H1 (cell line): ENCODE measurements at regions not wholly inside any gene's neighbourhood (a gene's known extent, or its start where the extent isn't known, plus 50 kb on each side); places are given as distances from the start of the nearest gene placed in this dataset.

Experiments
- CTCF ChIA-PET: fragments of 300-600 bp; sonication (Branson Sonifier 250); formaldehyde crosslinking; loops from one replicate; lab custom pipeline; 2021; ENCODE audit not compliant: partially characterized antibody; lab: Charles Lee
- POLR2A ChIA-PET: fragments of 300-600 bp; sonication (Branson Sonifier 250); formaldehyde crosslinking; loops from one replicate; lab custom pipeline; 2021; ENCODE audit warnings: inconsistent platforms; ENCODE audit not compliant: partially characterized antibody; lab: Charles Lee
- DNase-seq, 2 experiments: peaks; one replicate each; pipeline versions ENCODE4 v3.0.0 to v3.0.0-alpha.2; 2010 to 2022; ENCODE audit warnings: low spot score in 2 of 2, low read depth in 1 of 2, mixed read lengths in 1 of 2
- FAIRE-seq: peaks from 2 replicates; lab custom pipeline; 2011; peaks lifted over from hg19 to GRCh38; lab: Jason Lieb, UNC
- H2AFZ ChIP-seq: 2 replicates; pipeline ENCODE4 v1.8.1; 2012; ENCODE audit warnings: low read length, inconsistent platforms
- H2AK5ac ChIP-seq: 2 replicates; pipeline ENCODE4 v1.6.1; 2013; ENCODE audit warnings: low read depth, low read length
- H2BK120ac ChIP-seq: replicated peaks from 2 replicates; pipeline ENCODE3; 2013; ENCODE audit warnings: low read depth, low read length, inconsistent platforms
- H2BK12ac ChIP-seq: 2 replicates; pipeline ENCODE4 v1.6.1; 2013; ENCODE audit warnings: low read depth, low read length
- H2BK15ac ChIP-seq: 2 replicates; pipeline ENCODE4 v1.6.1; 2013; ENCODE audit warnings: low read length
- H2BK20ac ChIP-seq: 2 replicates; pipeline ENCODE4 v1.6.1; 2013; ENCODE audit warnings: low read length
- H2BK5ac ChIP-seq: 2 replicates; pipeline ENCODE4 v1.6.1; 2013; ENCODE audit warnings: low read depth, low read length
- H3K14ac ChIP-seq: 2 replicates; pipeline ENCODE4 v1.6.1; 2013; ENCODE audit warnings: inconsistent platforms; ENCODE audit not compliant: insufficient read length
- H3K18ac ChIP-seq: 2 replicates; pipeline ENCODE4 v1.6.1; 2013; ENCODE audit warnings: low read length; ENCODE audit errors: extremely low read depth
- H3K23ac ChIP-seq: 2 replicates; pipeline ENCODE4 v1.6.1; 2013; ENCODE audit warnings: inconsistent platforms; ENCODE audit not compliant: insufficient read length
- H3K23me2 ChIP-seq: 2 replicates; pipeline ENCODE4 v1.6.1; 2013; ENCODE audit warnings: low read depth, low read length
- H3K27ac ChIP-seq: 2 replicates; pipeline ENCODE4 v1.6.1; 2011; ENCODE audit warnings: low read depth, low read length, inconsistent platforms
- H3K27me3 ChIP-seq, 4 experiments: replicated peaks in 1 of 4; 1 replicate in 1 of 4; 2 replicates in 3 of 4; pipeline versions ENCODE4 v1.6.1 to v1.8.1; 2011 to 2013; ENCODE audit warnings: low read length in 3 of 4, mild to moderate bottlenecking in 3 of 4, inconsistent platforms in 2 of 4, mixed read lengths in 2 of 4, moderate library complexity in 1 of 4; ENCODE audit not compliant: control insufficient read depth in 3 of 4, insufficient read depth in 3 of 4; ENCODE audit errors: extremely low read depth in 1 of 4
- H3K36me3 ChIP-seq, 4 experiments: 2 replicates each; pipeline versions ENCODE4 v1.6.1 to v1.8.1; 2011 to 2013; ENCODE audit warnings: mild to moderate bottlenecking in 4 of 4, low read length in 3 of 4, moderate library complexity in 2 of 4, control low read depth in 1 of 4, inconsistent platforms in 1 of 4; ENCODE audit not compliant: insufficient read depth in 4 of 4, control insufficient read depth in 2 of 4
- H3K4ac ChIP-seq: replicated peaks from 2 replicates; pipeline ENCODE3; 2013; ENCODE audit warnings: low read length, low read depth, mixed read lengths, inconsistent platforms; ENCODE audit not compliant: insufficient read length
- H3K4me1 ChIP-seq, 4 experiments: replicated peaks in 1 of 4; 1 replicate in 1 of 4; 2 replicates in 3 of 4; pipeline versions ENCODE4 v1.6.1 to v1.8.1; 2011 to 2013; ENCODE audit warnings: low read length in 3 of 4, inconsistent platforms in 2 of 4, mixed read lengths in 1 of 4; ENCODE audit not compliant: insufficient read depth in 4 of 4, control insufficient read depth in 3 of 4
- H3K4me2 ChIP-seq, 2 experiments: 2 replicates each; pipeline versions ENCODE4 v1.6.1 to v1.8.1; 2011 to 2013; ENCODE audit warnings: low read depth in 2 of 2, low read length in 2 of 2, control low read depth in 1 of 2, inconsistent platforms in 1 of 2, mild to moderate bottlenecking in 1 of 2; ENCODE audit not compliant: insufficient read depth in 1 of 2
- H3K4me3 ChIP-seq, 4 experiments: fragments of 200-600, 300-600 bp in 1 of 4; sonication (generic), shearing (Covaris generic), sonication (Bioruptor Twin) in 1 of 4; 2 replicates each; pipeline versions ENCODE4 v1.5.1 to v1.8.1; 2011 to 2016; ENCODE audit warnings: low read length in 4 of 4, low read depth in 3 of 4, control low read depth in 2 of 4, inconsistent platforms in 2 of 4, mild to moderate bottlenecking in 2 of 4, mixed read lengths in 1 of 4, moderate library complexity in 1 of 4; ENCODE audit not compliant: insufficient read depth in 2 of 4; ENCODE audit errors: extremely low read depth in 1 of 4
- H3K56ac ChIP-seq: replicated peaks from 2 replicates; pipeline ENCODE3; 2013; ENCODE audit warnings: low read depth, mild to moderate bottlenecking, mixed read lengths, low read length, inconsistent platforms; ENCODE audit not compliant: insufficient read length
- H3K79me1 ChIP-seq: 2 replicates; pipeline ENCODE4 v1.6.1; 2013; ENCODE audit warnings: low read depth, low read length, control low read depth
- H3K79me2 ChIP-seq, 2 experiments: 2 replicates each; pipeline versions ENCODE4 v1.6.1 to v1.8.1; 2012 to 2013; ENCODE audit warnings: low read length in 2 of 2, mild to moderate bottlenecking in 2 of 2, inconsistent platforms in 1 of 2; ENCODE audit not compliant: insufficient read depth in 2 of 2, control insufficient read depth in 1 of 2
- H3K9ac ChIP-seq, 4 experiments: replicated peaks in 1 of 4; 1 replicate in 1 of 4; 2 replicates in 3 of 4; pipeline versions ENCODE4 v1.6.1 to v1.8.1; 2011 to 2013; ENCODE audit warnings: low read depth in 3 of 4, low read length in 3 of 4, control low read depth in 2 of 4, mild to moderate bottlenecking in 2 of 4, moderate library complexity in 2 of 4, inconsistent platforms in 1 of 4; ENCODE audit errors: extremely low read depth in 1 of 4
- H3K9me3 ChIP-seq, 2 experiments: 2 replicates each; pipeline versions ENCODE4 v1.6.1 to v1.8.1; 2012 to 2013; ENCODE audit warnings: mild to moderate bottlenecking in 2 of 2, moderate library complexity in 2 of 2, control low read depth in 1 of 2, inconsistent platforms in 1 of 2, low read depth in 1 of 2, low read length in 1 of 2, mixed read lengths in 1 of 2; ENCODE audit not compliant: insufficient read depth in 2 of 2
- H4K20me1 ChIP-seq, 2 experiments: replicated peaks in 1 of 2; 2 replicates each; pipeline versions ENCODE3 to v1.8.1; 2011 to 2013; ENCODE audit warnings: inconsistent platforms in 2 of 2, low read length in 2 of 2, mild to moderate bottlenecking in 1 of 2; ENCODE audit not compliant: insufficient read depth in 2 of 2, control insufficient read depth in 1 of 2
- H4K5ac ChIP-seq: 2 replicates; pipeline ENCODE4 v1.6.1; 2013; ENCODE audit warnings: low read length, low read depth, mixed read lengths, inconsistent platforms; ENCODE audit not compliant: insufficient read length
- H4K8ac ChIP-seq: 2 replicates; pipeline ENCODE4 v1.8.0; 2013; ENCODE audit warnings: mild to moderate bottlenecking, moderate library complexity, low read length, inconsistent platforms; ENCODE audit not compliant: insufficient read depth; ENCODE audit errors: extremely low read depth
- H4K91ac ChIP-seq: replicated peaks from 2 replicates; pipeline ENCODE3; 2013; ENCODE audit warnings: low read length, mixed read lengths, inconsistent platforms; ENCODE audit not compliant: insufficient read length
- BRCA1 ChIP-seq: IDR thresholded peaks from 2 replicates; pipeline ENCODE4 v1.6.1; 2012; ENCODE audit warnings: low read depth, low read length, improper control_type of control experiment
- MAFK ChIP-seq: IDR thresholded peaks from 2 replicates; pipeline ENCODE4 v1.6.1; 2012; ENCODE audit warnings: low read depth, mild to moderate bottlenecking, improper control_type of control experiment, low read length
- RBBP5 ChIP-seq: IDR thresholded peaks from 2 replicates; pipeline ENCODE4 v1.7.1; 2012; ENCODE audit warnings: low read depth, mild to moderate bottlenecking, inconsistent platforms, low read length, moderate library complexity, borderline replicate concordance
- SP4 ChIP-seq: IDR thresholded peaks from 2 replicates; pipeline ENCODE4 v1.6.1; 2012; ENCODE audit warnings: low read length, inconsistent platforms
- WGBS, 2 experiments: shearing (Covaris generic) in 1 of 2; methylation state at CpG; one replicate each; pipeline versions ENCODE4 v1.1.6 to v1.1.7; 2013 to 2015; ENCODE audit warnings: low lambda C conversion rate in 2 of 2, mixed read lengths in 2 of 2, inconsistent platforms in 1 of 2, low coverage in 1 of 2, missing lambda C conversion rate in 1 of 2; ENCODE audit not compliant: insufficient replicate concordance in 2 of 2, insufficient coverage in 1 of 2, insufficient read length in 1 of 2; ENCODE audit errors: extremely low coverage in 1 of 2, missing lambda C conversion rate in 1 of 2; 5-methylcytosine and 5-hydroxymethylcytosine counted together
- TF ChIP-seq, protein P1 (sequence below): IDR thresholded peaks from 2 replicates; pipeline ENCODE4 v1.6.1; 2012; ENCODE audit warnings: inconsistent platforms

DNA sequence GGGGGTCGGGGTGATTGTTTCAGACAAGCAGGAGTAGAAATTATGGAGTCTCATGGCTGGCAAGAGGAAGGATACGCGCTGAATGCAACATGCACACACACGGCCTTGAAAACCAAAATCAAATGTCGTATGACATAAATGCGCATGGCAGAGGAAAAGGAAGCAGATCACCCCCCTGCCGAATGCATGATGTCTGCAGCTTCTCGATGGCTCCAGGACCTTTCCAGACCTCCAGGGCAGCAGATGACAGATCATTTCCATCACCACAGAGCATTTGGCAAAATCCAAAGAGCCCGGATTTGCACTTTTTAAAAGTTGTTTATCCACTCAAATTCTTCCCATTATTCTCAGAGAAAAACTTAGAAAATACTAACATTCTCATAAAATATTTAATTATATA, 211.7 kb downstream of the NHLRC3 start:
- H3K79me1 ChIP-seq: no peaks in the 10 kb centered on the region
- no peaks in the 10 kb centered on the region for H3K79me2 ChIP-seq
- CTCF ChIA-PET: no interaction called here
- H3K36me3 ChIP-seq: no peaks in the 10 kb centered on the region
- no peak overlapping the region for H4K5ac ChIP-seq
- no peak overlapping the region for H3K23ac ChIP-seq
- H4K8ac ChIP-seq: no peak overlapping the region
- H2BK15ac ChIP-seq: no peak overlapping the region
- H2BK12ac ChIP-seq: no peak overlapping the region
- H3K23me2 ChIP-seq: no peaks in the 10 kb centered on the region
- 87% methylated on average over 9 of the region's 9 CpGs; no CpG with 5 or more reads in 1 of the 2 experiments for WGBS, 2 experiments
- no peak overlapping the region for H2AK5ac ChIP-seq
- H3K14ac ChIP-seq: no peak overlapping the region
- POLR2A ChIA-PET: no interaction called here
- H3K27ac ChIP-seq: no peak overlapping the region
- H2BK120ac ChIP-seq: no peak overlapping the region
- no peak overlapping the region for H2BK5ac ChIP-seq
- no peaks in the 10 kb centered on the region for H3K4me1 ChIP-seq
- H4K91ac ChIP-seq: no peak overlapping the region
- no peak overlapping the region for H3K4me2 ChIP-seq
- no peak for DNase-seq
- no peak for TF ChIP-seq RBBP5
- TF ChIP-seq, protein P1, sequence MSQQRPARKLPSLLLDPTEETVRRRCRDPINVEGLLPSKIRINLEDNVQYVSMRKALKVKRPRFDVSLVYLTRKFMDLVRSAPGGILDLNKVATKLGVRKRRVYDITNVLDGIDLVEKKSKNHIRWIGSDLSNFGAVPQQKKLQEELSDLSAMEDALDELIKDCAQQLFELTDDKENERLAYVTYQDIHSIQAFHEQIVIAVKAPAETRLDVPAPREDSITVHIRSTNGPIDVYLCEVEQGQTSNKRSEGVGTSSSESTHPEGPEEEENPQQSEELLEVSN: no peak
- TF ChIP-seq MAFK: no peak
- no peak for TF ChIP-seq SP4
- TF ChIP-seq BRCA1: no peak
- H3K9me3 ChIP-seq: no peaks in the 10 kb centered on the region
- no peak overlapping the region for H2BK20ac ChIP-seq
- FAIRE-seq: no peak
- no peaks in the 10 kb centered on the region for H3K27me3 ChIP-seq
- no peak overlapping the region for H3K4ac ChIP-seq
- H3K4me3 ChIP-seq: no peak overlapping the region
- H3K56ac ChIP-seq: no peak overlapping the region
- no peak overlapping the region for H3K18ac ChIP-seq
- H4K20me1 ChIP-seq: no peaks in the 10 kb centered on the region
- no peak overlapping the region for H2AFZ ChIP-seq
- H3K9ac ChIP-seq: no peak overlapping the region
